MM.1S (cell line): ENCODE measurements at regions not wholly inside any gene's neighbourhood (a gene's known extent, or its start where the extent isn't known, plus 50 kb on each side); places are given as distances from the start of the nearest gene placed in this dataset.
A peak's percentile ranks its signal among the peaks of the same experiment; 100 is the strongest.
"Not testable (repeated sequence)": the region's sequence is repeated elsewhere in the genome, so short reads cannot be mapped to it uniquely, and the experiment has no call there.

Experiments
- DNase-seq: peaks from one replicate; pipeline ENCODE4 v3.0.0-alpha.2; 2015
- H2AFZ ChIP-seq: fragments of 300-600 bp; sonication (generic); 2 replicates; pipeline ENCODE4 v1.6.0; 2016; ENCODE audit warnings: antibody characterized with exemption, low read length
- H3F3A ChIP-seq: fragments of 300-600 bp; sonication (generic); 2 replicates; pipeline ENCODE4 v1.6.1; 2016; ENCODE audit warnings: mild to moderate bottlenecking, antibody characterized with exemption, low read length, moderate library complexity, mixed read lengths; ENCODE audit not compliant: insufficient read depth
- H3K27ac ChIP-seq: fragments of 300-600 bp; sonication (generic); 2 replicates; pipeline ENCODE4 v1.5.1; 2016; ENCODE audit warnings: mild to moderate bottlenecking, low read length
- H3K27me3 ChIP-seq: fragments of 300-600 bp; sonication (generic); replicated peaks from 2 replicates; pipeline ENCODE4 v1.6.0; 2016; ENCODE audit warnings: low read length; ENCODE audit not compliant: insufficient read depth
- H3K36me3 ChIP-seq: fragments of 300-600 bp; sonication (generic); replicated peaks from 2 replicates; pipeline ENCODE4 v1.6.1; 2016; ENCODE audit warnings: mild to moderate bottlenecking, low read length, mixed read lengths; ENCODE audit not compliant: insufficient read depth
- H3K4me1 ChIP-seq: fragments of 300-600 bp; sonication (generic); 2 replicates; pipeline ENCODE4 v1.6.1; 2016; ENCODE audit warnings: low read length, mixed read lengths
- H3K4me2 ChIP-seq: fragments of 300-600 bp; sonication (generic); 2 replicates; pipeline ENCODE4 v1.6.0; 2016; ENCODE audit warnings: low read depth, low read length
- H3K4me3 ChIP-seq: fragments of 300-600 bp; sonication (generic); 2 replicates; pipeline ENCODE4 v1.5.1; 2016; ENCODE audit warnings: low read length, mixed read lengths
- H3K79me2 ChIP-seq: fragments of 300-600 bp; sonication (generic); 2 replicates; pipeline ENCODE4 v1.6.1; 2016; ENCODE audit warnings: mixed run types, low read length, mixed read lengths
- H3K9ac ChIP-seq: fragments of 300-600 bp; sonication (generic); 2 replicates; pipeline ENCODE4 v1.6.1; 2016; ENCODE audit warnings: low read length, mixed read lengths
- H3K9me2 ChIP-seq: fragments of 300-600 bp; sonication (generic); replicated peaks from 2 replicates; pipeline ENCODE4 v1.6.1; 2016; ENCODE audit warnings: mild to moderate bottlenecking, low read length, mixed read lengths; ENCODE audit not compliant: insufficient read depth
- H3K9me3 ChIP-seq: fragments of 300-600 bp; sonication (generic); replicated peaks from 2 replicates; pipeline ENCODE4 v1.6.1; 2016; ENCODE audit warnings: mild to moderate bottlenecking, low read length, mixed read lengths; ENCODE audit not compliant: insufficient read depth
- H4K20me1 ChIP-seq: fragments of 300-600 bp; sonication (generic); 2 replicates; pipeline ENCODE4 v1.6.1; 2016; ENCODE audit warnings: mild to moderate bottlenecking, low read length, moderate library complexity, mixed read lengths; ENCODE audit not compliant: insufficient read depth
- EZH2 ChIP-seq: fragments of 300-600 bp; sonication (generic); optimal IDR thresholded peaks from 2 replicates; pipeline ENCODE3; 2017; ENCODE audit warnings: low read depth, mild to moderate bottlenecking, antibody characterized with exemption, low read length, mixed read lengths
- EZH2phosphoT487 ChIP-seq: fragments of 300-600 bp; sonication (generic); IDR thresholded peaks from 2 replicates; pipeline ENCODE4 v1.6.1; 2018; ENCODE audit warnings: antibody characterized with exemption, low read length
- TF ChIP-seq, protein P1 (sequence below): fragments of 300-600 bp; sonication (generic); IDR thresholded peaks from 2 replicates; pipeline ENCODE4 v1.5.1; 2016; ENCODE audit warnings: antibody characterized with exemption, low read length, mixed read lengths

DNA sequence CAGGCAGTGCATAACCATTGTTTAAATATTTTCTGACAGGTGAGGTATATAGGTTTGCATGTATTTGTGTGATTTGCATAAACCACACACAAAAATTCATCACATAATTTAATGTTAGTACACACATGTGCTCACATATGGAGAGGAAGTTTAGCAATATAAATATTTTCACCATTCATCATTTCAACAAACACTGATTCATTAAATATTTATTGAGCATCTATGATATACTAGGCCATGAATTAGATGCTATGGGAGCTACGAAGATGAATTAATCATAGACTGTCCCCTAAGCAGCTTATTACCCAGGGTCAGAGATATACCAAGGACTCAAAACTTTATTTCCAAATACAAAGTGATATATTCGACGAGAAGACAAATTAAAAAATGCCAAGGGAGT, 311.6 kb upstream of the PIK3C3 start:
- Histone ChIP-seq H3K4me1 (no peaks in the 10 kb centered on the region), H3K9ac (no peak overlapping the region), H4K20me1 (no peaks in the 10 kb centered on the region), H3K9me3 (no peaks in the 10 kb centered on the region), H3K27ac (no peak overlapping the region), H3K36me3 (no peaks in the 10 kb centered on the region), H2AFZ (no peak overlapping the region), H3K79me2 (no peaks in the 10 kb centered on the region), H3K27me3 (no peaks in the 10 kb centered on the region), H3K4me3 (no peak overlapping the region), H3F3A (no peaks in the 10 kb centered on the region), H3K9me2 (no peaks in the 10 kb centered on the region), H3K4me2 (no peak overlapping the region)
- TF ChIP-seq EZH2phosphoT487 (no peak), EZH2 (no peak)
- TF ChIP-seq, protein P1, sequence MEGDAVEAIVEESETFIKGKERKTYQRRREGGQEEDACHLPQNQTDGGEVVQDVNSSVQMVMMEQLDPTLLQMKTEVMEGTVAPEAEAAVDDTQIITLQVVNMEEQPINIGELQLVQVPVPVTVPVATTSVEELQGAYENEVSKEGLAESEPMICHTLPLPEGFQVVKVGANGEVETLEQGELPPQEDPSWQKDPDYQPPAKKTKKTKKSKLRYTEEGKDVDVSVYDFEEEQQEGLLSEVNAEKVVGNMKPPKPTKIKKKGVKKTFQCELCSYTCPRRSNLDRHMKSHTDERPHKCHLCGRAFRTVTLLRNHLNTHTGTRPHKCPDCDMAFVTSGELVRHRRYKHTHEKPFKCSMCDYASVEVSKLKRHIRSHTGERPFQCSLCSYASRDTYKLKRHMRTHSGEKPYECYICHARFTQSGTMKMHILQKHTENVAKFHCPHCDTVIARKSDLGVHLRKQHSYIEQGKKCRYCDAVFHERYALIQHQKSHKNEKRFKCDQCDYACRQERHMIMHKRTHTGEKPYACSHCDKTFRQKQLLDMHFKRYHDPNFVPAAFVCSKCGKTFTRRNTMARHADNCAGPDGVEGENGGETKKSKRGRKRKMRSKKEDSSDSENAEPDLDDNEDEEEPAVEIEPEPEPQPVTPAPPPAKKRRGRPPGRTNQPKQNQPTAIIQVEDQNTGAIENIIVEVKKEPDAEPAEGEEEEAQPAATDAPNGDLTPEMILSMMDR, result no peak
- DNase-seq, result no peak

DNA sequence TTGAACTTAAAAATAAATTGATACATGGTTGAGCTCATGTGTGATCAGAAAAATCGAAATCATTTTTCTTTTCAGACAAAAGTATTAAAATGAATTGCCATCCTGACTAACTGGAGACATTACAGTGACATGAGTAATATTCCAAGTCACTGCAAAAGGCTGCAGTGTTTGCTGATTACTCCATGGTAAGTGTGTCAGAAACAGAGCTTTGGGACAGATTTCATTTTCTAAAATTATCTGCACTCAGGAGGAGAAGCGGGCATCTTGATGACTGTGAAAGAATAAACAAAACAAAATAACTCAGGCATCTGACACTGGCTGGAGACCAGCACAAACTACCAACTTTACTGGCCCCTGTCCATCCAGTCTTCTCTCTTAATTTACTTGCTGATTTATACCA, 312.3 kb upstream of the PIK3C3 start:
- TF ChIP-seq EZH2, result no peak
- TF ChIP-seq EZH2phosphoT487, result no peak
- TF ChIP-seq, protein P1, result no peak
- no peak overlapping the region for H3K4me2 ChIP-seq
- no peak overlapping the region for H3K9ac ChIP-seq
- no peak overlapping the region for H3K4me3 ChIP-seq
- H3K27ac ChIP-seq, result no peak overlapping the region
- no peaks in the 10 kb centered on the region for H4K20me1 ChIP-seq
- no peaks in the 10 kb centered on the region for H3K4me1 ChIP-seq
- H3K27me3 ChIP-seq, result no peaks in the 10 kb centered on the region
- no peak overlapping the region for H2AFZ ChIP-seq
- no peaks in the 10 kb centered on the region for H3K79me2 ChIP-seq
- no peaks in the 10 kb centered on the region for H3F3A ChIP-seq
- no peak for DNase-seq
- no peaks in the 10 kb centered on the region for H3K9me2 ChIP-seq
- H3K9me3 ChIP-seq, result no peaks in the 10 kb centered on the region
- no peaks in the 10 kb centered on the region for H3K36me3 ChIP-seq

DNA sequence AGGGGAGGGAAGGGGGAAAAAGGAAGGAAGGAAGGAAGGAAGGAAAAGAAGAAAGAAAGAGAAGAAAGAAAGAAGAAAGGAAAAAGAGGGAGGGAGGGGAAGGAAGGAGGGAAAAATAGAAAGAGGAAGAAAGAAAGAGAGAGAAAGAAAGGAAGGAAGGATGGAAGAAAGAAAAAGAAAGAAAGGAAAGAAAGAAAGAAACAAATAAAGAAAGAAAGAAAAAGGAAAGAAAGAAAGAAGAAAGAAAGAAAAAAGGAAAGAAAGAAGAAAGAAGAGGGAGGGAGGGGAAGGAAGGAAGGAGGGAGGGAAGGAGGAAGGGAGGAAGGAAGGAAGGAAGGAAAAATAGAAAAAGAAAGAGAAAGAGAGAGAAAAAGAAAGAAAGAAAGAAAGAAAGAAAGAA, 315.8 kb upstream of the PIK3C3 start:
- Histone ChIP-seq H3K4me1 (no peaks in the 10 kb centered on the region), H3K27me3 (no peaks in the 10 kb centered on the region), H3K79me2 (no peaks in the 10 kb centered on the region), H3K9me2 (no peaks in the 10 kb centered on the region), H4K20me1 (no peaks in the 10 kb centered on the region), H3F3A (no peaks in the 10 kb centered on the region), H2AFZ (no peak overlapping the region), H3K4me2 (no peak overlapping the region), H3K27ac (no peak overlapping the region), H3K9ac (no peak overlapping the region), H3K4me3 (no peak overlapping the region), H3K36me3 (no peaks in the 10 kb centered on the region), H3K9me3 (no peaks in the 10 kb centered on the region)
- TF ChIP-seq EZH2phosphoT487 (no peak), EZH2 (no peak)
- TF ChIP-seq, protein P1, result no peak
- DNase-seq, result no peak

DNA sequence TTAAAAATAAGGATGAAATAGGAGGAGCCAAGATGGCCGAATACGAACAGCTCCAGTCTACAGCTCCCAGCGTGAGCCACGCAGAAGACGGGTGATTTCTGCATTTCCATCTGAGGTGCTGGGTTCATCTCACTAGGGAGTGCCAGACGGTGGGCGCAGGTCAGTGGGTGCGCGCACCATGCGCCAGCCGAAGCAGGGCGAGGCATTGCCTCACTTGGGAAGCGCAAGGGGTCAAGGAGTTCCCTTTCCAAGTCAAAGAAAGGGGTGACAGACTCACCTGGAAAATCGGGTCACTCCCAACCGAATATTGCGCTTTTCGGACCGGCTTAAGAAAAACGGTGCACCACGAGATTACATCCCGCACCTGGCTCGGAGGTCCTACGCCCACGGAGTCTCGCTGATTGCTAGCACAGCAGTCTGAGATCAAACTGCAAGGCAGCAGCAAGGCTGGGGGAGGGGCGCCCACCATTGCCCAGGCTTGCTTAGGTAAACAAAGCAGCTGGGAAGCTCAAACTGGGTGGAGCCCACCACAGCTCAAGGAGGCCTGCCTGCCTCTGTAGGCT, 323.2 kb upstream of the PIK3C3 start:
- Histone ChIP-seq H3K4me3 (peak overlapping the region; percentile 42), H3K27ac (peak overlapping the region; percentile 56; the same call in 1 of the 2 replicates), H3K9ac (peak overlapping the region; percentile 59; the same call in 1 of the 2 replicates), H3K79me2 (peaks cover 46% of the 10 kb centered on the region)
- H3K4me2 ChIP-seq, H4K20me1 ChIP-seq, H3K9me2 ChIP-seq, H3F3A ChIP-seq, H3K36me3 ChIP-seq, H3K9me3 ChIP-seq, H3K27me3 ChIP-seq, H2AFZ ChIP-seq, H3K4me1 ChIP-seq: not testable (repeated sequence)
- DNase-seq, result peak; percentile 30
